K562 (cell line): ENCODE measurements at regions not wholly inside any gene's neighbourhood (a gene's known extent, or its start where the extent isn't known, plus 50 kb on each side); places are given as distances from the start of the nearest gene placed in this dataset.

ENCODE experiments used
- IFI16 ChIP-seq: fragments of 250-450 bp; sonication (Bioruptor Pico); IDR thresholded peaks from 2 replicates; pipeline ENCODE4 v2.1.2; 2022; ENCODE audit warnings: mild to moderate bottlenecking, inconsistent platforms
- IRF2 ChIP-seq: sonication (generic); formaldehyde crosslinking; IDR thresholded peaks from 2 replicates; pipeline ENCODE4 v1.8.1; 2022; ENCODE audit warnings: mild to moderate bottlenecking, missing genetic modification reagents
- KAT2B ChIP-seq: IDR thresholded peaks from one replicate; pipeline ENCODE4 v1.6.1; 2012; ENCODE audit warnings: low read depth, mild to moderate bottlenecking, control low read depth, inconsistent platforms, low read length, moderate library complexity
- NCOA6 ChIP-seq: fragments of 450-650 bp; IDR thresholded peaks from 2 replicates; pipeline ENCODE4 v1.6.1; 2017; ENCODE audit warnings: mild to moderate bottlenecking
- POLR2A ChIP-seq: fragments of 450-650 bp; conservative IDR thresholded peaks from 2 replicates; pipeline ENCODE4 v1.6.1; 2016
- RBM22 ChIP-seq: fragments of 200-400 bp; formaldehyde crosslinking; IDR thresholded peaks from 2 replicates; pipeline ENCODE4 v1.6.1; 2018; ENCODE audit warnings: low read length, low read depth; ENCODE audit not compliant: poor library complexity, severe bottlenecking
- ZBTB1 ChIP-seq: sonication (generic); formaldehyde crosslinking; IDR thresholded peaks from 2 replicates; pipeline ENCODE4 v1.8.1; 2023; ENCODE audit warnings: missing genetic modification reagents, low read depth, mild to moderate bottlenecking, borderline replicate concordance
- ZNF253 ChIP-seq: fragments of 250-450 bp; sonication (Bioruptor Pico); conservative IDR thresholded peaks from 2 replicates; pipeline ENCODE4 v1.6.1; 2021; ENCODE audit warnings: mild to moderate bottlenecking
- TF ChIP-seq, protein P1 (sequence below), 3 experiments: IDR thresholded peaks in 2 of 3; conservative IDR thresholded peaks in 1 of 3; 2 replicates each; pipeline ENCODE4 v1.5.1; 2011 to 2012; ENCODE audit warnings: low read length in 3 of 3, mild to moderate bottlenecking in 3 of 3, control low read depth in 2 of 3, improper control_type of control experiment in 1 of 3, inconsistent platforms in 1 of 3, low read depth in 1 of 3, mixed read lengths in 1 of 3, moderate library complexity in 1 of 3; ENCODE audit not compliant: insufficient read depth in 2 of 3
- TF ChIP-seq, protein P2 (sequence below): sonication (generic); formaldehyde crosslinking; IDR thresholded peaks from 2 replicates; pipeline ENCODE4 v1.8.1; 2022; ENCODE audit warnings: missing genetic modification reagents
- TF ChIP-seq, protein P3 (sequence below): sonication (generic); formaldehyde crosslinking; IDR thresholded peaks from 2 replicates; pipeline ENCODE4 v1.8.1; 2023; ENCODE audit warnings: mild to moderate bottlenecking, missing genetic modification reagents, moderate library complexity
- TF ChIP-seq, protein P4 (sequence below): sonication (generic); formaldehyde crosslinking; IDR thresholded peaks from 2 replicates; pipeline ENCODE4 v1.8.1; 2023; ENCODE audit warnings: missing genetic modification reagents, mild to moderate bottlenecking, borderline replicate concordance

DNA sequence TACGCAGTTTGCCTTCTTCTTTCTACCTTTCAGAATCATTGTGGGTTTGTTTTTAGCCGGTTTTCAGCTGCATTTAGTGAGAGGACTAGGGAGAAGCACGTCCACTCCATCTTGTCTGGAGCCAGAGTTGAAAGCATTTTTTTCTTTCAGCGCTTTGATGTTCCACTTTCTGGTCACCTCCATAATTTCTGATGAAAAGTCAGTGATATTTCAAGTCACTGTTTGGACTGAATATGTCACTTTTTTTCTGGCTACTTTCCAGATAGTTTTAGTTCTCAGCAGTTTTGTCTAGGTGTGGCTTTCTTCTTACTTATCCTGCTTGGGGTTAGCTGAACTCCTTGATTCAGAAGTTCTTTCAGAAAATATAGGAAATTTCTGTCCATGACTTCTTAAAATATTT, 123.9 kb upstream of the IER5L start:
- TF ChIP-seq, protein P1, sequence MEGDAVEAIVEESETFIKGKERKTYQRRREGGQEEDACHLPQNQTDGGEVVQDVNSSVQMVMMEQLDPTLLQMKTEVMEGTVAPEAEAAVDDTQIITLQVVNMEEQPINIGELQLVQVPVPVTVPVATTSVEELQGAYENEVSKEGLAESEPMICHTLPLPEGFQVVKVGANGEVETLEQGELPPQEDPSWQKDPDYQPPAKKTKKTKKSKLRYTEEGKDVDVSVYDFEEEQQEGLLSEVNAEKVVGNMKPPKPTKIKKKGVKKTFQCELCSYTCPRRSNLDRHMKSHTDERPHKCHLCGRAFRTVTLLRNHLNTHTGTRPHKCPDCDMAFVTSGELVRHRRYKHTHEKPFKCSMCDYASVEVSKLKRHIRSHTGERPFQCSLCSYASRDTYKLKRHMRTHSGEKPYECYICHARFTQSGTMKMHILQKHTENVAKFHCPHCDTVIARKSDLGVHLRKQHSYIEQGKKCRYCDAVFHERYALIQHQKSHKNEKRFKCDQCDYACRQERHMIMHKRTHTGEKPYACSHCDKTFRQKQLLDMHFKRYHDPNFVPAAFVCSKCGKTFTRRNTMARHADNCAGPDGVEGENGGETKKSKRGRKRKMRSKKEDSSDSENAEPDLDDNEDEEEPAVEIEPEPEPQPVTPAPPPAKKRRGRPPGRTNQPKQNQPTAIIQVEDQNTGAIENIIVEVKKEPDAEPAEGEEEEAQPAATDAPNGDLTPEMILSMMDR (IDR thresholded peaks at IDR 0.05 in 2 of 3, conservative IDR thresholded peaks at IDR 0.05 in 1 of 3; ENCODE audit: insufficient read depth in 2 of 3, low read depth in 1 of 3, low read length in 3 of 3) = no peak
- no peak for TF ChIP-seq POLR2A
- TF ChIP-seq ZNF253 = no peak
- TF ChIP-seq KAT2B = no peak
- TF ChIP-seq ZBTB1 (CRISPR knock-in tag) = no peak
- TF ChIP-seq, protein P2, sequence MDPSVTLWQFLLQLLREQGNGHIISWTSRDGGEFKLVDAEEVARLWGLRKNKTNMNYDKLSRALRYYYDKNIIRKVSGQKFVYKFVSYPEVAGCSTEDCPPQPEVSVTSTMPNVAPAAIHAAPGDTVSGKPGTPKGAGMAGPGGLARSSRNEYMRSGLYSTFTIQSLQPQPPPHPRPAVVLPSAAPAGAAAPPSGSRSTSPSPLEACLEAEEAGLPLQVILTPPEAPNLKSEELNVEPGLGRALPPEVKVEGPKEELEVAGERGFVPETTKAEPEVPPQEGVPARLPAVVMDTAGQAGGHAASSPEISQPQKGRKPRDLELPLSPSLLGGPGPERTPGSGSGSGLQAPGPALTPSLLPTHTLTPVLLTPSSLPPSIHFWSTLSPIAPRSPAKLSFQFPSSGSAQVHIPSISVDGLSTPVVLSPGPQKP (CRISPR knock-in tag) = no peak
- no peak for TF ChIP-seq IRF2 (CRISPR knock-in tag)
- TF ChIP-seq, protein P3, sequence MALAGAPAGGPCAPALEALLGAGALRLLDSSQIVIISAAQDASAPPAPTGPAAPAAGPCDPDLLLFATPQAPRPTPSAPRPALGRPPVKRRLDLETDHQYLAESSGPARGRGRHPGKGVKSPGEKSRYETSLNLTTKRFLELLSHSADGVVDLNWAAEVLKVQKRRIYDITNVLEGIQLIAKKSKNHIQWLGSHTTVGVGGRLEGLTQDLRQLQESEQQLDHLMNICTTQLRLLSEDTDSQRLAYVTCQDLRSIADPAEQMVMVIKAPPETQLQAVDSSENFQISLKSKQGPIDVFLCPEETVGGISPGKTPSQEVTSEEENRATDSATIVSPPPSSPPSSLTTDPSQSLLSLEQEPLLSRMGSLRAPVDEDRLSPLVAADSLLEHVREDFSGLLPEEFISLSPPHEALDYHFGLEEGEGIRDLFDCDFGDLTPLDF (CRISPR knock-in tag) = no peak
- no peak for TF ChIP-seq NCOA6
- TF ChIP-seq IFI16 (CRISPR knock-in tag) = no peak
- TF ChIP-seq RBM22 = no peak
- TF ChIP-seq, protein P4, sequence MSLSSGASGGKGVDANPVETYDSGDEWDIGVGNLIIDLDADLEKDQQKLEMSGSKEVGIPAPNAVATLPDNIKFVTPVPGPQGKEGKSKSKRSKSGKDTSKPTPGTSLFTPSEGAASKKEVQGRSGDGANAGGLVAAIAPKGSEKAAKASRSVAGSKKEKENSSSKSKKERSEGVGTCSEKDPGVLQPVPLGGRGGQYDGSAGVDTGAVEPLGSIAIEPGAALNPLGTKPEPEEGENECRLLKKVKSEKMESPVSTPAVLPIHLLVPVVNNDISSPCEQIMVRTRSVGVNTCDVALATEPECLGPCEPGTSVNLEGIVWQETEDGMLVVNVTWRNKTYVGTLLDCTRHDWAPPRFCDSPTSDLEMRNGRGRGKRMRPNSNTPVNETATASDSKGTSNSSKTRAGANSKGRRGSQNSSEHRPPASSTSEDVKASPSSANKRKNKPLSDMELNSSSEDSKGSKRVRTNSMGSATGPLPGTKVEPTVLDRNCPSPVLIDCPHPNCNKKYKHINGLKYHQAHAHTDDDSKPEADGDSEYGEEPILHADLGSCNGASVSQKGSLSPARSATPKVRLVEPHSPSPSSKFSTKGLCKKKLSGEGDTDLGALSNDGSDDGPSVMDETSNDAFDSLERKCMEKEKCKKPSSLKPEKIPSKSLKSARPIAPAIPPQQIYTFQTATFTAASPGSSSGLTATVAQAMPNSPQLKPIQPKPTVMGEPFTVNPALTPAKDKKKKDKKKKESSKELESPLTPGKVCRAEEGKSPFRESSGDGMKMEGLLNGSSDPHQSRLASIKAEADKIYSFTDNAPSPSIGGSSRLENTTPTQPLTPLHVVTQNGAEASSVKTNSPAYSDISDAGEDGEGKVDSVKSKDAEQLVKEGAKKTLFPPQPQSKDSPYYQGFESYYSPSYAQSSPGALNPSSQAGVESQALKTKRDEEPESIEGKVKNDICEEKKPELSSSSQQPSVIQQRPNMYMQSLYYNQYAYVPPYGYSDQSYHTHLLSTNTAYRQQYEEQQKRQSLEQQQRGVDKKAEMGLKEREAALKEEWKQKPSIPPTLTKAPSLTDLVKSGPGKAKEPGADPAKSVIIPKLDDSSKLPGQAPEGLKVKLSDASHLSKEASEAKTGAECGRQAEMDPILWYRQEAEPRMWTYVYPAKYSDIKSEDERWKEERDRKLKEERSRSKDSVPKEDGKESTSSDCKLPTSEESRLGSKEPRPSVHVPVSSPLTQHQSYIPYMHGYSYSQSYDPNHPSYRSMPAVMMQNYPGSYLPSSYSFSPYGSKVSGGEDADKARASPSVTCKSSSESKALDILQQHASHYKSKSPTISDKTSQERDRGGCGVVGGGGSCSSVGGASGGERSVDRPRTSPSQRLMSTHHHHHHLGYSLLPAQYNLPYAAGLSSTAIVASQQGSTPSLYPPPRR (CRISPR knock-in tag) = no peak
